ENCODE measurements at regions not wholly inside any gene's neighbourhood (a gene's known extent, or its start where the extent isn't known, plus 50 kb on each side); places are given as distances from the start of the nearest gene placed in this dataset.
"Not testable (repeated sequence)": the region's sequence is repeated elsewhere in the genome, so short reads cannot be mapped to it uniquely, and the experiment has no call there.

GRCh38 chr10:120788771-120789170 is 62.4 kb upstream of the WDR11 start:
- Mint-ChIP-seq H3K27ac (ENCODE audit: unreplicated experiment) (peak overlapping the region; percentile 72), H3K4me1 (ENCODE audit: low read depth, unreplicated experiment) (peaks cover 25% of the 10 kb centered on the region), H3K4me3 (ENCODE audit: unreplicated experiment) (peak overlapping the region; percentile 65), H3K9me3 (ENCODE audit: unreplicated experiment) (peaks cover 8% of the 10 kb centered on the region), H3K27me3 (ENCODE audit: unreplicated experiment) (no peaks in the 10 kb centered on the region), H3K36me3 (ENCODE audit: unreplicated experiment) (peaks cover 7% of the 10 kb centered on the region)
- DNase-seq = peak; percentile 29
- TF ChIP-seq, protein P1, sequence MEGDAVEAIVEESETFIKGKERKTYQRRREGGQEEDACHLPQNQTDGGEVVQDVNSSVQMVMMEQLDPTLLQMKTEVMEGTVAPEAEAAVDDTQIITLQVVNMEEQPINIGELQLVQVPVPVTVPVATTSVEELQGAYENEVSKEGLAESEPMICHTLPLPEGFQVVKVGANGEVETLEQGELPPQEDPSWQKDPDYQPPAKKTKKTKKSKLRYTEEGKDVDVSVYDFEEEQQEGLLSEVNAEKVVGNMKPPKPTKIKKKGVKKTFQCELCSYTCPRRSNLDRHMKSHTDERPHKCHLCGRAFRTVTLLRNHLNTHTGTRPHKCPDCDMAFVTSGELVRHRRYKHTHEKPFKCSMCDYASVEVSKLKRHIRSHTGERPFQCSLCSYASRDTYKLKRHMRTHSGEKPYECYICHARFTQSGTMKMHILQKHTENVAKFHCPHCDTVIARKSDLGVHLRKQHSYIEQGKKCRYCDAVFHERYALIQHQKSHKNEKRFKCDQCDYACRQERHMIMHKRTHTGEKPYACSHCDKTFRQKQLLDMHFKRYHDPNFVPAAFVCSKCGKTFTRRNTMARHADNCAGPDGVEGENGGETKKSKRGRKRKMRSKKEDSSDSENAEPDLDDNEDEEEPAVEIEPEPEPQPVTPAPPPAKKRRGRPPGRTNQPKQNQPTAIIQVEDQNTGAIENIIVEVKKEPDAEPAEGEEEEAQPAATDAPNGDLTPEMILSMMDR (IDR thresholded peaks at IDR 0.05; ENCODE audit: partially characterized antibody, unreplicated experiment) = no peak

GRCh38 chr10:120789303-120790203 is 61.6 kb upstream of the WDR11 start:
- H3K9me3 Mint-ChIP-seq (ENCODE audit: unreplicated experiment) = peaks cover 8% of the 10 kb centered on the region
- H3K4me1 Mint-ChIP-seq (ENCODE audit: low read depth, unreplicated experiment) = peaks cover 28% of the 10 kb centered on the region
- peaks cover 7% of the 10 kb centered on the region for H3K36me3 Mint-ChIP-seq (ENCODE audit: unreplicated experiment)
- peak overlapping the region; percentile 72 for H3K27ac Mint-ChIP-seq (ENCODE audit: unreplicated experiment)
- peak overlapping the region; percentile 65 for H3K4me3 Mint-ChIP-seq (ENCODE audit: unreplicated experiment)
- TF ChIP-seq, protein P1 (IDR thresholded peaks at IDR 0.05; ENCODE audit: partially characterized antibody, unreplicated experiment) = no peak
- no peaks in the 10 kb centered on the region for H3K27me3 Mint-ChIP-seq (ENCODE audit: unreplicated experiment)
- DNase-seq = no peak

DNA sequence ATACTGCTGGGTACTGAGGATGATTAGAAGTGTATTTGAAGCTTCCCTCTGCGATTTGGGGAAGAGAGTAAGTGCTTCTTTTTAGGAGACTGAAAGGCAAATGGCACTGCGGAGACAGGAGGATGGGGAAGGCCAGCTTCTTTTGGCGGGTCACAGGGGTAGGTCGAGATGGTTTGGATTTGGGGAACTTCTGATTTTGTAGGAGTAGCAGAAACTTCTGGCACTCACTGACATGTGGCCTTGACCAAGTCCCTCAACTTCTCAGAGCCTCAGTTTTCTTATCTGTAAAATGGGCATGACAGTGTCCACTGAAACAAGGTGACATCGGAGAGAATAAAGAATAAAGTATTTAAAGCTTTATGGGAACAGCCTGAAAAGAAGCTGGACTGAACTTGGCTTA is 59.8 kb upstream of the WDR11 start:
- no peaks in the 10 kb centered on the region for H3K27me3 Mint-ChIP-seq (ENCODE audit: unreplicated experiment)
- no peak overlapping the region for H3K27ac Mint-ChIP-seq (ENCODE audit: unreplicated experiment)
- H3K4me1 Mint-ChIP-seq (ENCODE audit: low read depth, unreplicated experiment) = peaks cover 32% of the 10 kb centered on the region
- H3K4me3 Mint-ChIP-seq (ENCODE audit: unreplicated experiment) = no peak overlapping the region
- no peaks in the 10 kb centered on the region for H3K36me3 Mint-ChIP-seq (ENCODE audit: unreplicated experiment)
- TF ChIP-seq, protein P1 (IDR thresholded peaks at IDR 0.05; ENCODE audit: partially characterized antibody, unreplicated experiment) = no peak
- H3K9me3 Mint-ChIP-seq (ENCODE audit: unreplicated experiment) = peaks cover 5% of the 10 kb centered on the region
- no peak for DNase-seq

DNA sequence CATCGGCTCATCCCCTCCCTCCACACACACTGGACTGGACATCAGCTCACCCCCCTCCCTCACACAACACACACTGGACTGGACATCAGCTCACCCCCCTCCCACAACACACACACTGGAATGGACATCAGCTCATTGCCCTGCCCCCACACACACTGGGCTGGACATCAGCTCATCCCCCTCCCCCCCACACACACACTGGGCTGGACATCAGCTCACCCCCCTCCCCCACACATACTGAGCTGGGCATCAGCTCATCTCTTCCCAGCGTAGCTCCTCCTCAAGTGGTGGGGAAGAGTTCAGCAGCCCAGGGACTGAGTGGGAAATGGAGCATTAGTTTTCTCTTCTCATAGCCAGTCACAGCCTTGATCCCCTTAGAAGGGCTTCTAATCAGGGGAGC is 58.1 kb upstream of the WDR11 start:
- H3K9me3 Mint-ChIP-seq (ENCODE audit: unreplicated experiment) = peaks cover 8% of the 10 kb centered on the region
- H3K4me3 Mint-ChIP-seq (ENCODE audit: unreplicated experiment) = no peak overlapping the region
- H3K27me3 Mint-ChIP-seq (ENCODE audit: unreplicated experiment) = no peaks in the 10 kb centered on the region
- TF ChIP-seq, protein P1 (IDR thresholded peaks at IDR 0.05; ENCODE audit: partially characterized antibody, unreplicated experiment) = no peak
- H3K27ac Mint-ChIP-seq (ENCODE audit: unreplicated experiment) = no peak overlapping the region
- DNase-seq = peak; percentile 18
- no peaks in the 10 kb centered on the region for H3K36me3 Mint-ChIP-seq (ENCODE audit: unreplicated experiment)
- H3K4me1 Mint-ChIP-seq (ENCODE audit: low read depth, unreplicated experiment) = peaks cover 29% of the 10 kb centered on the region

DNA sequence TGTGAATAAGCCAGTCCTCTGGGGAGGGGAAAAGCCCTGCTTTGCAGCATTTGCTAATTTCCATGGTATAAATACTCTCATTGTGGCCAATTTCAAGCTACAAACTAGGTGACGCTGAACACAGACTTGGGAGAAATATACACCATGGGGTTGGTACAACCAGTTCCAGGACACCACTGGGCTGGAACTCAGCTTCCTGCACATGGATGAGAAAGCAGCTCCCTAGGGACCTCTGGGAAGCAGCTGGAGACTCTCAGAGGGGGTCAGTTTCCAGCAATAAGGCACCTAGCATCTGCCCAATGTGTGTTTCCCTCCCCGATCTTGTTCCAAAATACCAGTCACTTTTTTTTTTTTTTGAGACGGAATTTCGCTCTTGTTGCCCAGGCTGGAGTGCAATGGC is 56.8 kb upstream of the WDR11 start:
- Mint-ChIP-seq H3K4me3 (ENCODE audit: unreplicated experiment) (no peak overlapping the region), H3K4me1 (ENCODE audit: low read depth, unreplicated experiment) (peaks cover 22% of the 10 kb centered on the region), H3K36me3 (ENCODE audit: unreplicated experiment) (no peaks in the 10 kb centered on the region), H3K9me3 (ENCODE audit: unreplicated experiment) (peaks cover 5% of the 10 kb centered on the region), H3K27me3 (ENCODE audit: unreplicated experiment) (no peaks in the 10 kb centered on the region), H3K27ac (ENCODE audit: unreplicated experiment) (no peak overlapping the region)
- DNase-seq = no peak
- TF ChIP-seq, protein P1 (IDR thresholded peaks at IDR 0.05; ENCODE audit: partially characterized antibody, unreplicated experiment) = no peak

DNA sequence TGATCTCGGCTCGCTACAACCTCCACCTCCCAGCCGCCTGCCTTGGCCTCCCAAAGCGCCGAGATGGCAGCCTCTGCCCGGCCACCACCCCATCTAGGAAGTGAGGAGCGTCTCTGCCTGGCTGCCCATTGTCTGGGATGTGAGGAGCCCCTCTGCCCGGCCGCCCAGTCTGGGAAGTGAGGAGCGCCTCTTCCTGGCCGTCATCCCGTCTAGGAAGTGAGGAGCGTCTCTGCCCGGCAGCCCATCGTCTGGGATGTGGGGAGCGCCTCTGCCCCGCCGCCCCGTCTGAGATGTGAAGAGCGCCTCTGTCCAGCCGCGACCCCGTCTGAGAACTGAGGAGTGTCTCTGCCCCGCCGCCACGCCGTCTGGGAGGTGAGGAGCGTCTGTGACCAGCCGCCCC is 52.9 kb upstream of the WDR11 start:
- H3K4me3 Mint-ChIP-seq (ENCODE audit: unreplicated experiment); H3K9me3 Mint-ChIP-seq (ENCODE audit: unreplicated experiment); H3K36me3 Mint-ChIP-seq (ENCODE audit: unreplicated experiment); H3K27me3 Mint-ChIP-seq (ENCODE audit: unreplicated experiment): not testable (repeated sequence)
- DNase-seq = peak; percentile 25
- peak overlapping the region; percentile 52 for H3K27ac Mint-ChIP-seq (ENCODE audit: unreplicated experiment)
- peaks cover 20% of the 10 kb centered on the region for H3K4me1 Mint-ChIP-seq (ENCODE audit: low read depth, unreplicated experiment)
